ENCODE measurements at regions not wholly inside any gene's neighbourhood (a gene's known extent, or its start where the extent isn't known, plus 50 kb on each side); places are given as distances from the start of the nearest gene placed in this dataset.

DNA sequence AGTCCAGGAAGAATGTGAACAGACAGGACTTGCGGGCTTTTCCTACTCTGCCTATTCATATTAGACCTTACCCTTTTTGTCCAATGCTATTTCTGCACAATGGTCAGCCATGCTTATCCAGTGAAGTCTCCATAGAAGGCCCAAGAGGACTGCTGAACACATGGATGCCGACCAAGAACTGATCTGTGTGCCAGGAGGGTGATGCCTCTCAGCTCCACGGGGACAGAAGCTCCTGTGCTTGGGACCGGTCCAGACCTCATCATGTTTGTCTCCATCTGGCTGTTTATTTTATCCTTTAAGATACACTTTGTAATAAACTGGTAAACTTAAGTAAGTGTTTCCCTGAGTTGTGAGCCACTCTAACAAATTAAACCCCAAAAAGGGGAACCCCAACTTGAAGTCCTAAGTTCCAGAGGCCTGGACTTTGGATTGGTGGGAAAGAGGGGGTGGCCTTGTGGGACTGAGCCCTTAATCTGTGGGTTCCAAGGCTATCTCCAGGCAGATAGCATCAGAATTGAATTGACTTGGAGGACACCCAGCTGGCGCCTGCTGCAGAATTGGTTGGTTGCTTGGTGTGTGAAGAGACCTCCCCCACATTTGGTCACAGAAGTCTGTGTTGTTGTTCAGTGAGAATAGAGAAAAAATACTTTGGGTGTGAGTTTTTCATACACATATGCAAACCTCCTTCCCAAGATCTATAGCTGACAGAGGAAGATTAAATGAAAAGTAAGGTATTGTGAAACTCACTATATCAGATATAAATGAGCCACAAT lies 57.9 kb upstream of the ANKH start (continued):
- TF ChIP-seq RCOR1 (IDR thresholded peaks at IDR 0.05; ENCODE audit: borderline replicate concordance in 1 of 2, low read depth in 2 of 2, low read length in 2 of 2), result no peak
- TF ChIP-seq, protein P1, sequence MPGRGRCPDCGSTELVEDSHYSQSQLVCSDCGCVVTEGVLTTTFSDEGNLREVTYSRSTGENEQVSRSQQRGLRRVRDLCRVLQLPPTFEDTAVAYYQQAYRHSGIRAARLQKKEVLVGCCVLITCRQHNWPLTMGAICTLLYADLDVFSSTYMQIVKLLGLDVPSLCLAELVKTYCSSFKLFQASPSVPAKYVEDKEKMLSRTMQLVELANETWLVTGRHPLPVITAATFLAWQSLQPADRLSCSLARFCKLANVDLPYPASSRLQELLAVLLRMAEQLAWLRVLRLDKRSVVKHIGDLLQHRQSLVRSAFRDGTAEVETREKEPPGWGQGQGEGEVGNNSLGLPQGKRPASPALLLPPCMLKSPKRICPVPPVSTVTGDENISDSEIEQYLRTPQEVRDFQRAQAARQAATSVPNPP (IDR thresholded peaks at IDR 0.05; ENCODE audit: borderline replicate concordance, insufficient read depth, insufficient read length), result no peak
- TF ChIP-seq GATAD2A (IDR thresholded peaks at IDR 0.05), result no peak
- TF ChIP-seq HDAC6 (IDR thresholded peaks at IDR 0.05; ENCODE audit: low read depth, low read length), result no peak
- no peak for TF ChIP-seq KLF16 (IDR thresholded peaks at IDR 0.05)
- no peak for TF ChIP-seq HIVEP1 (CRISPR knock-in tag; IDR thresholded peaks at IDR 0.05)
- TF ChIP-seq PYGO2 (tag; IDR thresholded peaks at IDR 0.05), result no peak

GRCh38 chr5:14928661-14929060 lies 57.1 kb upstream of the ANKH start:
- H3K4me1 ChIP-seq (replicated peaks in 1 of 2; ENCODE audit: control insufficient read depth in 2 of 2, insufficient read depth in 2 of 2, low read length in 2 of 2), result no peaks in the 10 kb centered on the region; a peak in 1 of 5 replicates
- no peak overlapping the region for H3K4me3 ChIP-seq
- H2AFZ ChIP-seq (ENCODE audit: low read depth, low read length), result no peak overlapping the region
- H4K20me1 ChIP-seq (replicated peaks; ENCODE audit: control insufficient read depth, insufficient read depth, low read length), result no peaks in the 10 kb centered on the region
- DNase-seq (ENCODE audit: extremely low read depth in 1 of 4, low spot score in 3 of 4) (no peak), FAIRE-seq (no peak), ATAC-seq (no peak)
- CTCF ChIA-PET (ENCODE audit: low intra/inter-chr PET ratio), result no interaction called here
- H3K9me3 ChIP-seq (replicated peaks; ENCODE audit: control insufficient read depth, insufficient read depth, low read depth, low read length), result no peaks in the 10 kb centered on the region
- in situ Hi-C loops (cut with MboI), result no loop called here
- no TSS peak for BruUV-seq (replicated peaks)
- H3K4me2 ChIP-seq (ENCODE audit: insufficient read depth, low read length), result no peak overlapping the region
- intact Hi-C loops (cut with micrococcal nuclease), result no loop called here
- no peaks in the 10 kb centered on the region for H3K79me2 ChIP-seq (ENCODE audit: control insufficient read depth, insufficient read depth, low read length)
- H3K27me3 ChIP-seq (ENCODE audit: control insufficient read depth in 2 of 2, insufficient read depth in 2 of 2, low read length in 2 of 2), result 0 out of 5 replicates have a peak, but pooled peaks cover 0 to 4% of the 10 kb centered on the region in 2 experiments
- H3K27ac ChIP-seq (ENCODE audit: extremely low read depth, low read depth, low read length), result no peak overlapping the region
- WGBS (ENCODE audit: insufficient coverage, low coverage, missing lambda C conversion rate), result 0% methylated on average over 1 of the region's 1 CpG
- H3K9me1 ChIP-seq (ENCODE audit: control insufficient read depth, insufficient read depth, low read length), result no peaks in the 10 kb centered on the region
- POLR2A ChIA-PET, result interaction anchor here (0.6 kb wide), 1 partner anchor 170 kb away, joined by 4 read pairs; no protein-coding TSS in a partner anchor
- H3K9ac ChIP-seq (ENCODE audit: insufficient read depth in 1 of 2, low read depth in 2 of 2, low read length in 2 of 2), result no peak overlapping the region
- H3K36me3 ChIP-seq (ENCODE audit: control insufficient read depth, insufficient read depth, low read length), result no peaks in the 10 kb centered on the region
- TF ChIP-seq RB1 (IDR thresholded peaks at IDR 0.05; ENCODE audit: low read depth), result no peak
- no peak for TF ChIP-seq NR2C1 (IDR thresholded peaks at IDR 0.05)
- no peak for TF ChIP-seq NR2C1 (tag; IDR thresholded peaks at IDR 0.05)
- TF ChIP-seq SREBF1 (IDR thresholded peaks at IDR 0.05; ENCODE audit: borderline replicate concordance, low read depth, low read length), result no peak
- no peak for TF ChIP-seq ZNF589 (CRISPR knock-in tag; IDR thresholded peaks at IDR 0.05; ENCODE audit: low read depth)
- no peak for TF ChIP-seq TOE1 (IDR thresholded peaks at IDR 0.05; ENCODE audit: borderline replicate concordance)
- no peak for TF ChIP-seq TOE1 (CRISPR knock-in tag; IDR thresholded peaks at IDR 0.05; ENCODE audit: borderline replicate concordance, low read depth)
- TF ChIP-seq, protein P2, sequence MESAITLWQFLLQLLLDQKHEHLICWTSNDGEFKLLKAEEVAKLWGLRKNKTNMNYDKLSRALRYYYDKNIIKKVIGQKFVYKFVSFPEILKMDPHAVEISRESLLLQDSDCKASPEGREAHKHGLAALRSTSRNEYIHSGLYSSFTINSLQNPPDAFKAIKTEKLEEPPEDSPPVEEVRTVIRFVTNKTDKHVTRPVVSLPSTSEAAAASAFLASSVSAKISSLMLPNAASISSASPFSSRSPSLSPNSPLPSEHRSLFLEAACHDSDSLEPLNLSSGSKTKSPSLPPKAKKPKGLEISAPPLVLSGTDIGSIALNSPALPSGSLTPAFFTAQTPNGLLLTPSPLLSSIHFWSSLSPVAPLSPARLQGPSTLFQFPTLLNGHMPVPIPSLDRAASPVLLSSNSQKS (CRISPR knock-in tag; IDR thresholded peaks at IDR 0.05), result no peak
- TF ChIP-seq, protein P3, sequence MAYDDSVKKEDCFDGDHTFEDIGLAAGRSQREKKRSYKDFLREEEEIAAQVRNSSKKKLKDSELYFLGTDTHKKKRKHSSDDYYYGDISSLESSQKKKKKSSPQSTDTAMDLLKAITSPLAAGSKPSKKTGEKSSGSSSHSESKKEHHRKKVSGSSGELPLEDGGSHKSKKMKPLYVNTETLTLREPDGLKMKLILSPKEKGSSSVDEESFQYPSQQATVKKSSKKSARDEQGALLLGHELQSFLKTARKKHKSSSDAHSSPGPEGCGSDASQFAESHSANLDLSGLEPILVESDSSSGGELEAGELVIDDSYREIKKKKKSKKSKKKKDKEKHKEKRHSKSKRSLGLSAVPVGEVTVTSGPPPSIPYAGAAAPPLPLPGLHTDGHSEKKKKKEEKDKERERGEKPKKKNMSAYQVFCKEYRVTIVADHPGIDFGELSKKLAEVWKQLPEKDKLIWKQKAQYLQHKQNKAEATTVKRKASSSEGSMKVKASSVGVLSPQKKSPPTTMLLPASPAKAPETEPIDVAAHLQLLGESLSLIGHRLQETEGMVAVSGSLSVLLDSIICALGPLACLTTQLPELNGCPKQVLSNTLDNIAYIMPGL (CRISPR knock-in tag; IDR thresholded peaks at IDR 0.05), result no peak
- no peak for TF ChIP-seq RHOXF2B (CRISPR knock-in tag; conservative IDR thresholded peaks at IDR 0.05)
- no peak for TF ChIP-seq SETDB1 (IDR thresholded peaks at IDR 0.05; ENCODE audit: low read length)
- TF ChIP-seq ZC3H4 (CRISPR knock-in tag; IDR thresholded peaks at IDR 0.05; ENCODE audit: borderline replicate concordance), result no peak
- no peak for TF ChIP-seq SAFB (IDR thresholded peaks at IDR 0.05; ENCODE audit: borderline replicate concordance, low read depth, low read length)

All from K562 (cell line).